DMS114 treated with DMSO at 0.1 percent for 48 hours (cell line): ENCODE measurements at regions not wholly inside any gene's neighbourhood (a gene's known extent, or its start where the extent isn't known, plus 50 kb on each side); places are given as distances from the start of the nearest gene placed in this dataset.

ENCODE experiments used
- DNase-seq: peaks from one replicate; lab custom pipeline; 2025; ENCODE audit not compliant: unreplicated experiment; lab: John Stamatoyannopoulos, UW

DNA sequence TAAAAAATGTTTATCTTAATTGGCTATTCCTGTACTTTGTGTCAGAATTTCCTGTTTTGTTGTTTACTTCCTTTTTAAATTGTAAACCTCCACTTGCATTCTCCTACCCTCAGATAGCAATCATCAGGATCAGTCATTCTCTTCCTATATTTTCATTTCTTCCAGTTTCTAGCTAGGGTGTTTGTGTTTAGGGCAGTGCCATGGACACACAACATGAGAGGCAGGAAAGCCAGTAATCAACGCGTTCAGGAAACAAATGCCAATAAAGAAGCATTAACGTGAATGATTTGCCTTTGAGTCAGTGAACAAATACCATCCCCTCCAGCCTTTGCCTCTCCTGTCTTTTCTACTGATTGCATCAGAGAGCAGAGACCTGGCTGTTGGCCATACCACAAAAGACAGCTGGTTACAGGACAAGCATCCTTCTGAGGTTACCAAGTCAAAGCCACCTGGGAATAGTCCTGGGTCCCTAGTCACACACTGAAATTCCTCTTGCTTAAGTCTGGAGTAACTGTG lies 56.7 kb upstream of the FHL2 start:
- no peak for DNase-seq

DNA sequence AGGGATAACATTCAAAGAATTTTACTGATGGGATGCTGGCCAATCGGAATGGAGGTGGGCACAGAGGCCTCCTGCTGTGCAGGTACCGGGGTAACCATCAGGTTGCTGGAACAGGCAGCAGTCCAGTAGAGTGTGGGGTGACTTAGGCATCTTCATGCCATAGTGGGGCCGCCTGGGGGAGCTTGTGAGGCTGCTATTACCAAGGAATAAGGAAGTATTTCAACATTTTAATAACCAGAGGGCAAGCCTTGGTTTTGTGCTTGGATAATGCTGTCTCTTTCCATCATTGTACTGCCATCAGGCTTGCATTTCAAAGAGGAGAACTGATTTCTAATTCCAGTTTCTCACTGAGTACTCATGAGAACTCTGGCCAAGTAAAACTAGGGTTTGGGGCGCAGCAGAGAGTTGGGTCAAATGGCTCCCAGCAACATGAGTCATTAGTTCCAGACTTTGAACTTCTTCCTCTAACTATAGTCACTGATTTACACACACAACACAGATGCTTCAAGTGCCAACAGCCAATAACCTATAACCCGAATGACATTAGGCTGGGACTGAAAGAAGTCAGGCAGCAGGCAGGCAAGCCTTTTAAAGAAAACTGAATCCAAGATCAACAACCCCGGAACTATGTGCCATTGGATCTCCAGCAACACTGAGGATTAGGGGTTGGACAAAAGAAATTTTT lies 56.1 kb upstream of the FHL2 start:
- DNase-seq = no peak

DNA sequence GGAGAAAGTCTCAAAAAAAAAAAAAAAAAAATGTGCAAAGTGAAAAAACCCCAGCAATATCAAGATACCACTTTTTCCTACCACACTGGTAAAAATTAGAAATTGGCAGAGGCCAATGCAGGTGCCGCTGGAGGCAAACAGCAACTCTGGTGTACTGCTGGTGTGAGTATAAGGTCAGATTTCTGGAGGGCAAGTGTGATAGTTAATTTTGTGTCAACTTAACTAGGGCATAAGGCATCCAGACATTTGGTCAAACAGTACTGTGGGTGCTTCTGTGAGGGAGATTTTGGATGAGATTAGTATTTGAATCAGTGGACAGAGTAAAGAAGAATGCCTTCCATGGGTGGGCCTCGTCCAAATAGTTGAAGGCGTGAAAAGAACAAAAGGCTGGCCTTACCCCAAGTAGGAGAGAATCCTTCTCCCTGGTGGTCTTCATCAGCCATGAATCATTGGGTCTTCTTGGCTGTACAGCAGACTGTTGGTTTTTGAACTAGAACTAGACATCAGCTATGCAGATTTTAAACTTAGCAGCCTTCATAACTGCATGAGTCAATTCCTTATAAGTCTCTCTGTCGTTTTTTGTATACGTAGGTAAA lies 52.8 kb upstream of the FHL2 start:
- no peak for DNase-seq

DNA sequence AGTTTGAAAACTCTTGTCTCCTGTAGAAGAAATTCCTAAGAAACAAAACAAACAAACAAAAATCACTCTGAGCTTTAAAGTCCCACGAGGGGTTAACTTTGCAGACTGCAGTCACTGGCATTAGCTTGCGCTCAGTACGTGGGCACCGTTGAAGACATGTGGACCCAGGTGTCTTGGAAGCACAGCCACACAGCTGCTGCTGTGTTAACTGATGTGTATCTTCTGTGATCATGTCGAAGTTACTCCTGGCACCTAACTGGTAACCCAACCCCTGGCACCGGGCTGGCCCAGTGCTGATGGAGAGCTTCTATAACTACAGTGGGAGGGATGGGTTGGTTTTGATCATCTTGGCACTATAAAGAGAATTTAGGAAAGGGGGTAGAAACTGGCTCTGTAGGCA lies 51.6 kb upstream of the FHL2 start:
- no peak for DNase-seq

DNA sequence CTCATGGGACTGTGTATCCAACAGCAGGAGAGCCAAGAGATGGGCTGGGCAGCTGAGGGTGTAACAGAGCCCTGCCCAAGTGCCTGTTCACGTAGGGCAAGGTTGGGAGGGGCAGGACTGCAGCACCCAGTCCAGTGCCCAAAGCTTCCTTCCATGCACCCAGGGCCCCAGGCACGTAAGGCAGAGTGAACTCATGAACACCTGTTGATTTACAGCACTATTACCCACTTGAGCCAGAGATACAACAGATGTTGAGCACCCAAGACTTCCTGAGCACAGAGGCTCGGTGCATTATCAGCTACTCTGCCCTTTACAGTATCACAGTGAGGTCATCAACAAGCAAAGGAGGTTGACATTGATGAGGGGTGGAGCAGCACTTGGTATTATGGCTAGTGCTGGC lies 50.2 kb upstream of the FHL2 start:
- no peak for DNase-seq
